KMS-11 (cell line): ENCODE measurements at regions not wholly inside any gene's neighbourhood (a gene's known extent, or its start where the extent isn't known, plus 50 kb on each side); places are given as distances from the start of the nearest gene placed in this dataset.

Experiments
- H2AFZ ChIP-seq: fragments of 200-600 bp; sonication (generic); 2 replicates; pipeline ENCODE4 v1.6.1; 2016; ENCODE audit warnings: antibody characterized with exemption, mixed run types, low read depth
- H3K27ac ChIP-seq: fragments of 200-600 bp; sonication (generic); 2 replicates; pipeline ENCODE4 v1.6.1; 2016; ENCODE audit warnings: mild to moderate bottlenecking, mixed run types
- H3K27me3 ChIP-seq: fragments of 200-600 bp; sonication (generic); 2 replicates; pipeline ENCODE4 v1.6.1; 2017; ENCODE audit warnings: mild to moderate bottlenecking, low read depth, mixed run types, moderate library complexity; ENCODE audit not compliant: insufficient read depth
- H3K36me3 ChIP-seq: fragments of 200-600 bp; sonication (generic); 2 replicates; pipeline ENCODE4 v1.6.1; 2017; ENCODE audit warnings: mild to moderate bottlenecking, mixed run types; ENCODE audit not compliant: insufficient read depth
- H3K4me1 ChIP-seq: fragments of 200-600 bp; sonication (generic); 2 replicates; pipeline ENCODE4 v1.6.1; 2016; ENCODE audit warnings: mild to moderate bottlenecking, low read depth, mixed run types; ENCODE audit not compliant: poor library complexity, severe bottlenecking
- H3K4me2 ChIP-seq: fragments of 200-600 bp; sonication (generic); 2 replicates; pipeline ENCODE4 v1.7.0; 2016; ENCODE audit warnings: mild to moderate bottlenecking, mixed run types
- H3K4me3 ChIP-seq: fragments of 200-600 bp; sonication (generic); IDR thresholded peaks from 2 replicates; pipeline ENCODE4 v1.6.1; 2017; ENCODE audit warnings: low read depth, low read length, mixed read lengths; ENCODE audit not compliant: insufficient read depth
- H3K79me2 ChIP-seq: fragments of 200-600 bp; sonication (generic); 2 replicates; pipeline ENCODE4 v1.6.1; 2016; ENCODE audit warnings: low read depth, mixed run types; ENCODE audit not compliant: insufficient read depth
- H3K9ac ChIP-seq: fragments of 200-600 bp; sonication (generic); 2 replicates; pipeline ENCODE4 v1.6.1; 2016; ENCODE audit warnings: mild to moderate bottlenecking, mixed run types
- H4K20me1 ChIP-seq: fragments of 200-600 bp; sonication (generic); 2 replicates; pipeline ENCODE4 v1.6.1; 2016; ENCODE audit warnings: mild to moderate bottlenecking, mixed run types; ENCODE audit not compliant: insufficient read depth
- CTCF ChIP-seq: fragments of 200-600 bp; sonication (generic); conservative IDR thresholded peaks from 2 replicates; pipeline ENCODE4 v1.6.1; 2017; ENCODE audit warnings: low read depth, mild to moderate bottlenecking, antibody characterized with exemption, low read length, moderate library complexity, mixed read lengths

GRCh38 chr1:229874609-229875008, 192.4 kb upstream of the GALNT2 start:
- no peak for TF ChIP-seq CTCF
- H3K79me2 ChIP-seq, result no peaks in the 10 kb centered on the region
- H3K36me3 ChIP-seq, result no peaks in the 10 kb centered on the region
- H3K9ac ChIP-seq, result no peak overlapping the region
- no peak overlapping the region for H3K4me3 ChIP-seq
- H3K4me1 ChIP-seq, result peaks cover 8% of the 10 kb centered on the region
- peak overlapping the region; percentile 2; the same call in 1 of the 2 replicates for H2AFZ ChIP-seq
- H4K20me1 ChIP-seq, result no peaks in the 10 kb centered on the region
- H3K4me2 ChIP-seq, result no peak overlapping the region
- no peaks in the 10 kb centered on the region for H3K27me3 ChIP-seq
- H3K27ac ChIP-seq, result no peak overlapping the region

DNA sequence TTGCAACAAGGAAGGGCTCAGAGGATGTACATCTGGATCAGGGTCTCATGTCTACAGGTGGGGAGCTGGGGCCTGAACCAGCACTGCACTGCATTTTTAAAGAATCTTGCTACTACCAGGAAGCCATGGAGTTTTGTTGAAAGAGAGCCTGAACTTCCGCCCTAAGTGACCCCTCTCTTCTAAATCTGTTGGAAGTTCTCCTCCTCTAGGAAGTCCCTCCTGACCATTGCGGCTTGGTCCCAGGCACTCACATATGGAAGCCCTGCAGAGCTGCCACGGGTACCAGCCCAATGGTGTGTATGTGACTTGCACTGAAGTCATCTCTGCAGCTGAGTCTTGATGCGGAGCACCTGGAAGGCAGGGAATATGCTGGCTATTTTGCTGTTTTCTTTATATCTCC, 192.0 kb upstream of the GALNT2 start:
- no peaks in the 10 kb centered on the region for H3K79me2 ChIP-seq
- no peak overlapping the region for H3K4me2 ChIP-seq
- no peak overlapping the region for H3K9ac ChIP-seq
- no peak overlapping the region for H3K4me3 ChIP-seq
- no peak for TF ChIP-seq CTCF
- no peak overlapping the region for H3K27ac ChIP-seq
- peaks cover 8% of the 10 kb centered on the region for H3K4me1 ChIP-seq
- no peaks in the 10 kb centered on the region for H3K27me3 ChIP-seq
- H4K20me1 ChIP-seq, result no peaks in the 10 kb centered on the region
- no peaks in the 10 kb centered on the region for H3K36me3 ChIP-seq
- peak overlapping the region; percentile 2; the same call in 1 of the 2 replicates for H2AFZ ChIP-seq

GRCh38 chr1:229879746-229880145, 187.3 kb upstream of the GALNT2 start:
- Histone ChIP-seq H3K4me2 (no peak overlapping the region), H4K20me1 (no peaks in the 10 kb centered on the region), H2AFZ (no peak overlapping the region), H3K27ac (no peak overlapping the region), H3K4me1 (peaks cover 11% of the 10 kb centered on the region), H3K9ac (no peak overlapping the region), H3K79me2 (no peaks in the 10 kb centered on the region), H3K4me3 (no peak overlapping the region), H3K27me3 (no peaks in the 10 kb centered on the region), H3K36me3 (no peaks in the 10 kb centered on the region)
- TF ChIP-seq CTCF, result no peak

DNA sequence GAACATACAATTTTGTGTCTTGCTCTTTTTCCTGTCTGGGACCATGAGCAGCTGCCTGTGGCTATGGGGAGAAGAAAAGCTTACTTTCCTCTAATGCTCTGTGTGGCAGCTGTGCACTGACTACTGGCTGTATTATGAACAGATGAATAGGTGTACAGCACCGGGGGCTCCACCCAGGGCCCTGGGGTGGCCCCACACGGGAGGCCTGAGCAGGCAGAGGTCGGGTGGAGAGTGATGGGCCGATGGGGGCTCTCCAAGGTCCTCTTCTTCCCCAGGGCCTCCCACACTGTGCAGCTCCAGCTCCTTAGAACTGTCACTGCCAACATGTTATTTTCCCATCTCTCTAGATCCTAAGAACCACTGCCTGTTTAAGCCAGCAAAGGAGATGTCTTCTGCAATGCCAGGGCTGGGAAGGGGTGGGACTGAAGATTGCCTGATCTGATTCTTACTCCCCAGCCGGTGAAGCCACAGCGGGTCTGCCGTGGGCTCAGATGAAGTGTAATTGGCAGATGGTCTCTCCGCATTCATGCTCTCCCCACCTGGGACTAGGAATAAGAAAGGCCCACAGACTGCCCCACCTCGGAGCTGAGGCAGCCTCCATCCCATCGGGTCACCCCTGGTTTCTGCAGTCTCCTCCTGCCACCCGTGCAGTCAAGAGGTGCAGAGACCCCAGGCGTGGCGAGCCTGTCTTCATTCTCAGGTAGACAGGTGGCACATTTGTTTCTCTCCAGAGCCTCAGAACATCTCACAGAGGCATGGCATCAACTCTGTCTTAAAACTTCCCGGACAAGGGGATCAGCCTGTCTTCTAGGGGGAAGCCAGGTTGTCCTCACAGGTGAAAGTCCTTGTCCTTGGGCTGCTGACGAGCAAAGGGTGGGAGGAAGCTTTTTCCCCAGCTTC, 186.5 kb upstream of the GALNT2 start:
- Histone ChIP-seq H3K79me2 (no peaks in the 10 kb centered on the region), H3K9ac (no peak overlapping the region), H3K27me3 (no peaks in the 10 kb centered on the region), H4K20me1 (no peaks in the 10 kb centered on the region), H3K4me1 (peaks cover 10% of the 10 kb centered on the region), H3K4me2 (no peak overlapping the region), H3K27ac (no peak overlapping the region), H3K36me3 (no peaks in the 10 kb centered on the region), H2AFZ (no peak overlapping the region), H3K4me3 (no peak overlapping the region)
- no peak for TF ChIP-seq CTCF
